HUES64 (cell line): ENCODE measurements at regions not wholly inside any gene's neighbourhood (a gene's known extent, or its start where the extent isn't known, plus 50 kb on each side); places are given as distances from the start of the nearest gene placed in this dataset.
"Not testable (repeated sequence)": the region's sequence is repeated elsewhere in the genome, so short reads cannot be mapped to it uniquely, and the experiment has no call there.

Experiments used
- H3K27ac ChIP-seq: 2 replicates; pipeline ENCODE4 v1.7.0; 2013; ENCODE audit warnings: low read depth, low read length, inconsistent platforms
- H3K27me3 ChIP-seq: 2 replicates; pipeline ENCODE4 v1.6.1; 2013; ENCODE audit warnings: mild to moderate bottlenecking, low read length; ENCODE audit not compliant: insufficient read depth
- H3K36me3 ChIP-seq: 2 replicates; pipeline ENCODE4 v1.6.1; 2013; ENCODE audit warnings: mild to moderate bottlenecking, low read length; ENCODE audit not compliant: insufficient read depth
- H3K4me1 ChIP-seq: 2 replicates; pipeline ENCODE4 v1.6.1; 2013; ENCODE audit warnings: mild to moderate bottlenecking, low read length, moderate library complexity; ENCODE audit not compliant: insufficient read depth
- H3K4me3 ChIP-seq: 2 replicates; pipeline ENCODE4 v1.5.1; 2013; ENCODE audit warnings: mild to moderate bottlenecking, low read length, moderate library complexity
- H3K9ac ChIP-seq: 2 replicates; pipeline ENCODE4 v1.6.1; 2013; ENCODE audit warnings: mild to moderate bottlenecking, low read depth, low read length
- H3K9me3 ChIP-seq: 2 replicates; pipeline ENCODE4 v1.6.1; 2013; ENCODE audit warnings: low read depth, low read length; ENCODE audit not compliant: insufficient read depth
- WGBS: fragments of 150-250, 120-280 bp; methylation state at CpG from one replicate; pipeline ENCODE4 v1.1.7; 2013; ENCODE audit warnings: missing lambda C conversion rate; 5-methylcytosine and 5-hydroxymethylcytosine counted together

DNA sequence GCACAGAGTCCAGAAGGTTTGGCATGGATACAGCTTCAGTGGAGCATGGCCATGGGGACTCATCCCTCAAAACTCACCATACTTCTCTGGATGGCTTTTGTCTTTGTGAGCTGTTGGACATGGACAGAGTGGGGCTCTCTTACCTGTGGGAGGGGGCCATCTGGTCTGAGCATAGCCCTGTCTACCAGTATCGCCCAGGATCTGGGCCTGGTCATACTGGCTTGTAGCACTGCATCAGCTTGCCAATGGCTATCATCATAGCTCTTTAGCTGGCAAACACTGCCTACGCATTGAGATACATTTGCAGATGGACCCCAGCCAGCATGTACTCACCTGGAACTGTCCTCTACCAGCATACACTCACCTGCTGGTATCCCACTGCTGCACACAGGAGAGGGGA, 975.2 kb upstream of the NOVA1 start:
- Histone ChIP-seq H3K9me3 (no peaks in the 10 kb centered on the region), H3K27ac (no peak overlapping the region), H3K4me1 (no peaks in the 10 kb centered on the region), H3K9ac (no peak overlapping the region), H3K27me3 (no peaks in the 10 kb centered on the region), H3K4me3 (no peak overlapping the region), H3K36me3 (no peaks in the 10 kb centered on the region)
- WGBS: 98% methylated on average over 2 of the region's 2 CpGs

DNA sequence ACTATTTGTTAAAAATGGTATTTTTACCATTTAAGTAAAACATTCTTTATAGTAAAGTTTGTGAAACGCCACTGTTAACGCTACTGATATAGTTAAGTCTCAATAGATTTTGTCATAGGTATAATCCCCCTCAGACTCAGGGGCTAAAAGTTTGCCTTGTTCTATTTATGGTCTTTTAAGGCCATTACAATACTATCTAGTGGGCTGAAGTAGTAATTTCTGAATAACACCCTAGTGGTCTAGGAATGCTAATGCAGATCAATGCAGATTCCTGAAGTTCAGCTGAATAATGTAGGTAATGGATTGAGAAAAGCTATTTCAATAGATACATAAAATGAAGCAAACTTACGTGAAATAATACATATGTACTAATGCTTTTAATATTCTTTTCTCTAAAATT, 989.3 kb upstream of the NOVA1 start:
- H3K9me3 ChIP-seq: no peaks in the 10 kb centered on the region
- H3K4me3 ChIP-seq: no peak overlapping the region
- no peaks in the 10 kb centered on the region for H3K36me3 ChIP-seq
- no peak overlapping the region for H3K27ac ChIP-seq
- peaks cover 6% of the 10 kb centered on the region; the same call in 1 of the 2 replicates for H3K4me1 ChIP-seq
- no peaks in the 10 kb centered on the region for H3K27me3 ChIP-seq
- no CpG with 5 or more reads among the region's 3 CpGs for WGBS
- no peak overlapping the region for H3K9ac ChIP-seq

DNA sequence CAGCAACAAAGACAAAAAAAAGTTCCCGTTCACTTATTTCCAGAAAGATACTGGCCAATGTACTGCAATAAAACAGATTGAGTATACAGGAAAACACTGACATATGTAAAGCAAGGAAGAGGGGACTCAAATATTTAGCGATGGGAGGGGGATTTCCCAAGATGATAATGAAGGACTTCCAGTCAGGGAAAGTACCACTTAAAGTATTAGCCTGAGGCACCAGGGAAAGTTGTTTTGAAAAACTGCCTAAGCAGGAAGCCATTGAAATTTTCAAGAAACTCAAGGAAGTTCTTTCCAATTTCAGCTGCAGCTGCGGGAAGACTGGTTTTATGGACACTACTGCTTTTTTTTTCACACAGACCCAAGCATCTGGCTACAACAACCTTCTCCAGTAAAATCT, 1007.4 kb upstream of the NOVA1 start:
- Histone ChIP-seq H3K36me3 (no peaks in the 10 kb centered on the region), H3K4me3 (no peak overlapping the region), H3K9me3 (no peaks in the 10 kb centered on the region), H3K27ac (peak overlapping the region; percentile 64), H3K27me3 (no peaks in the 10 kb centered on the region), H3K9ac (no peak overlapping the region), H3K4me1 (peaks cover 33% of the 10 kb centered on the region)
- WGBS: 54% methylated on average over 3 of the region's 3 CpGs

DNA sequence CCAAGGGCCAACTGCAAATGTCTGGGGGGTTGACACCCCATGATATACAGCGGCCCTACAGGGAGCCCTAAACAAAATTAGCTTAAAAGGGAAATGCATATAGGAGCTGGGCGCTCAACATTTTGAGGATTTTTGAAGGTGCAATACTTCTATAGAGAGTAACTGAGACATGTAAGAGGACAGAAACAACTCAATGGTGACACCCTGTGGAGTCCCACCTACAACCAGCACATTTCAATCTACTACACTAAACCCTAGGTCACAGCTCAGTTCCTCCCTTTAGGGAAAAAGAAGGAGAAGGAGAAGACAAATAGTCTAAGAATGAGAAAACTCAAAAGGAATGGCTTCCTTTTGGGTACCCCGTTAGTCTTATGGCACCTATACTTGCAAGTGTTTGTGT, 1010.5 kb upstream of the NOVA1 start:
- Histone ChIP-seq H3K27me3 (no peaks in the 10 kb centered on the region), H3K9ac (no peak overlapping the region), H3K4me3 (no peak overlapping the region), H3K36me3 (no peaks in the 10 kb centered on the region), H3K9me3 (no peaks in the 10 kb centered on the region), H3K27ac (no peak overlapping the region), H3K4me1 (peaks cover 39% of the 10 kb centered on the region)
- 91% methylated on average over 3 of the region's 3 CpGs for WGBS

DNA sequence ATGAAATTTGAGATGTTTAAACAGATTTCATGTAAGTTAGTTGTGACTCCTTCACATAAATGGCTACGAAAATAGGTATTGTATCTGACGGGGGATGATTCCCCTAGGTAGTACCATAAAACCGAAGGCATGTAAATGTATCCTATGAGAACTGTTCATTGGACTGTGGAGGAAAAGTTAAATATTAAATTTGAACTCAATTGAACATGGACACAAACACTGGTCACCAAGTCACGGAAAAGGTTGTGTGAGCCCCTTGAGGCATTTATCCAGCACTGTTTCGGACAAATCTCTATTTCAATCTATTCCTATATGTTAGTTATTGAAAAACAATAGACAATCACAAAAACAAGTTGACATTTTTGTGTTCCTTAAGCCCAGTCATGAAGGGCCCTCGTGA, 1014.3 kb upstream of the NOVA1 start:
- Histone ChIP-seq H3K4me3 (no peak overlapping the region), H3K36me3 (no peaks in the 10 kb centered on the region), H3K4me1 (peaks cover 39% of the 10 kb centered on the region), H3K9me3 (no peaks in the 10 kb centered on the region), H3K9ac (no peak overlapping the region), H3K27ac (no peak overlapping the region), H3K27me3 (no peaks in the 10 kb centered on the region)
- WGBS: 93% methylated on average over 6 of the region's 6 CpGs

DNA sequence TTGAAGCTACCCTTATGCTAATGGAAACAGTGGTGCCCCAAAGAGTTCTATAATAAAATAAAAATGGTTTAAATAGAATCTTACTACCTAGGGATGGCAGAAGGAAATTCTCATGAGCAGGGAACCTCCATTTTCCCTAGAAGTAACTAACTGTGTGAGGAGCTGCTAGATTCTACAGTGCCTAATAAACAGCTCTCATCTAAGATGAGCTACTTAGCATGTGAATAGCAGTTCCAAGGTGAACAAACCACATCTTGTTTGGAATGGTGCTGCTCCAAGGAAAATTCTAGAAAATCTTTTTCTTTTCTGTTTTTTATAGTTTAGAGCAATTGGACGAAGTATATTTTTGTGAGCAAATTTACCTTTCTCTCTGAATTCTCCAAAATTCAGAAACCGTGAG, 1015.3 kb upstream of the NOVA1 start:
- Histone ChIP-seq H3K9me3 (no peaks in the 10 kb centered on the region), H3K9ac (no peak overlapping the region), H3K4me3 (no peak overlapping the region), H3K4me1 (peaks cover 35% of the 10 kb centered on the region), H3K27me3 (no peaks in the 10 kb centered on the region), H3K27ac (no peak overlapping the region), H3K36me3 (no peaks in the 10 kb centered on the region)
- WGBS: no CpG with 5 or more reads among the region's 2 CpGs

DNA sequence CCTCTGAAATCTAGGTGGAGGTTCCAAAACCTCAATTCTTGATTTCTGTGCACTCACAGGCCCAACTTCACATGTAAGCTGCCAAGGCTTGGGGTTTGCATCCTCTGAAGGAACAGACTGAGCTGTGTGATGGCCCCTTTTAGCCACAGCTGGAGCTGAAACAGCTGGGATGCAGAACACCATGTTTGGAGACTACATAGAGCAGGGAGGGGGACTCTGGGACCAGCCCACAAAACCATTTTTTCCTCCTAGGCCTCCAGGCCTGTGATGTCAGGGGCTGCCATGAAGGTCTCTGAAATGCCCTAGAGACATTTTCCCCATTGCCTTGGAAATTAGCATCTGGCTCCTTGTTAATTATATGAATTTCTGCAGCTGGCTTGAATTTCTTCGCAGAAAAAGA, 1025.9 kb upstream of the NOVA1 start:
- Histone ChIP-seq H3K9me3 (peaks cover 49% of the 10 kb centered on the region), H3K9ac (no peak overlapping the region), H3K4me3 (no peak overlapping the region), H3K36me3 (peaks cover 8% of the 10 kb centered on the region; the same call in 1 of the 2 replicates), H3K4me1 (no peaks in the 10 kb centered on the region), H3K27me3 (no peaks in the 10 kb centered on the region), H3K27ac (no peak overlapping the region)
- 100% methylated on average over 1 of the region's 1 CpG for WGBS

DNA sequence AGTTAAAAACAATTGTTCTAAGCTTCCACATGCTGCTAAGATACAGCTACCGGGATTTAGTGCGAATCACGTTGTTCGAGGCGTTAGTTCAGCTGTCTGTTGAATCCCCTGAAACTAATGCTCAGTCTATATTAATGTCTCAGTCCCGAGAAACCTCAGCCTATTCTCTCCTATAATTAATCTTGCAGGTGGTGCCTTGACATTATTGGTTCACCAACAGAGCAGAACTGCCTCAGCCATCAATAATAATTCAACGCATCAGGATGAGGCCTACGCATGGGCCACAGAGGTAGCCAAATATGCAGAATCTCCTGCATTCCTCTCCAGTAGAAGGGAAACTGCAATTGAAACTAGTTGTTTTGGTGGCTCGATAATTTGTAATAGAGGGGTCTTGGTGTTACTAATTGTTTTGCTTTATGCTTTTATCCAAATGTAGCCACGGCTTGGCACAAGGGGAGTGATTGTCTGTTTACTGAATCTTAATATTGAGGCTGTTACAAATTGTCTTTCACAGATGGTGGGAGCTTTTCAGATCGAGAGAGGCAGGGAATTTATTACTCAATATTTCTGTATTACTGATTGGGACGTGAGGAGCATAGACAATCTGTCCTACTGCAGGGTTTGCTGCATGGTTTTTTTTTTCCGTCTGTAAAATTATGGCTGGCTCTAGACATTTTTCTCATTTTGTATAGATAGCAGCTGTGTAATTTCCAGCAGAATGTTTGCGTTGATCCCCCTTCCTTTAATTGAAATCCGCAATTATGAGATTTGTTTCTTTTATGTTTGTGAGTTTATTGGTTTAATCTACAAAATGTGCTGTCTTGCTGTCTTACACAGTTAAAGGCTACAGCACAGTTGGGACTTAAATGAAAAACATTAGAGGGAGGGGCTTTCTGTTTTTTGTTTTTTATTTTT, 1036.5 kb upstream of the NOVA1 start:
- 96% methylated on average over 15 of the region's 15 CpGs for WGBS
- Histone ChIP-seq H3K36me3 (no peaks in the 10 kb centered on the region), H3K4me1 (no peaks in the 10 kb centered on the region), H3K4me3 (no peak overlapping the region), H3K27me3 (no peaks in the 10 kb centered on the region), H3K9me3 (peaks cover 3% of the 10 kb centered on the region; the same call in 1 of the 2 replicates), H3K27ac (no peak overlapping the region), H3K9ac (no peak overlapping the region)

DNA sequence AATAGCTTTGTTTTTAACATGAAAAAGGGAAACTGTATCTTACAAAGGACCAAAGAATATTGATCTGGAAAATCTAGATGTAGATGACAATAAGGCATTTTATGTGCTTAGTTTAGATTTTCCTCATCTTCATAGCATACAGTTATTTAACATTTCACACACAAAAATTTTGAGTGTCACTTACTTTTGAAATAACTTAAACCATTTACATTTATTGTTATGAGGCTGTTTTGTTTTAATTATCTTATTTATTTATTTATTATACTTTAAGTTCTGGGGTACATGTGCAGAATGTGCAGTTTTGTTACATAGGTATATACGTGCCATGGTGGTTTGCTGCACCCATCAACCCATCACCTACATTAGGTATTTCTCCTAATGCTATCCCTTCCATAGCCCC, 1042.9 kb upstream of the NOVA1 start:
- not testable (repeated sequence) for H3K27ac ChIP-seq, H3K4me1 ChIP-seq, H3K36me3 ChIP-seq, H3K4me3 ChIP-seq, H3K27me3 ChIP-seq, H3K9ac ChIP-seq
- peaks cover 11% of the 10 kb centered on the region; the same call in 1 of the 2 replicates for H3K9me3 ChIP-seq
- WGBS: 100% methylated on average over 1 of the region's 1 CpG

DNA sequence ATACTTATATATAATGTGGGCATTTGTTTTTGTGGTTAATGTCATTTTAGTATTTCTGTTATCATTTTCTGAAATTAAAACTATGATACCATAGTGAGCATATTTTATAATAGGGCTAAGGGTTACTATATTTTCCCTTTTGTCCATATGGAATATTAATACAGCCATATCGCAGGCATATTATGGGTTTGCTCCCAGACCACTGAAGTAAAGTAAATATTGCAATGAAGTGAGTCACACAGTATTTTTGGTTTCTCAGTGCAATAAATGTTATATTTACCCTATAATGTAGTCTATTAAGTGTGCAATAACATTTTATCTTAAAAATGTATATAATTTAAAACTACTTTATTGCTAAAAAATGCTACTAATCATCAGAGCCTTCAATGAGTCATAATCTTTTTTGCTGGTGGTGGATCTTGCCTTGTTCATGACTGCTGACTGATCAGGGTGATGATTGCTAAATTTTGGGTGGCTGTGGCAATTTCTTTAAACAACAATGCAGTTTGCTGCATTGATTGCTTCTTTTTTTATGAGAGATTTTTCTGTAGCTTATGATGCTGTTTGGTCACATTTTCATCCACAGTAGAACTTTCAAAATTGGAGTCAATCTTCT, 1044.5 kb upstream of the NOVA1 start:
- Histone ChIP-seq H3K9ac (no peak overlapping the region), H3K27ac (no peak overlapping the region), H3K36me3 (no peaks in the 10 kb centered on the region), H3K4me3 (no peak overlapping the region), H3K27me3 (no peaks in the 10 kb centered on the region), H3K9me3 (peaks cover 11% of the 10 kb centered on the region; the same call in 1 of the 2 replicates), H3K4me1 (no peaks in the 10 kb centered on the region)
- WGBS: no CpG with 5 or more reads among the region's 1 CpG

DNA sequence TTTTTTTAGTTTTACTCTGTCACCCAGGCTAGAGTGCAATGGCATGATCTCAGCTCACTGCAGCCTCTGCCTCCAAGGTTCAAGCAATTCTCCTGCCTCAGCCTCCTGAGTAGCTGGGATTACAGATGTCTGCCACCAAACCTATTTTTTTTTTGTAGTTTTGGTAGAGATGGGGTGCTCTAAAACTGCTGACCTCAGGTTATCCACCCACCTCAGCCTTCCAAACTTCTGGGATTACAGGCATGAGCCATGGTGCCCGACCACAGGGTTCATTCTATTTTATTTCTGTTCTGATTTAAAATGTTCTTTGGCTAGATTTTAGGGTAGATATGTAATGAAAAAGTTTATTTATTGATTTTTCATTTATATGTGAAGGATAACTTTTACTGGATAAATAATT, 1062.8 kb upstream of the NOVA1 start:
- H3K27me3 ChIP-seq: no peaks in the 10 kb centered on the region
- no peak overlapping the region for H3K27ac ChIP-seq
- H3K4me1 ChIP-seq: no peaks in the 10 kb centered on the region
- WGBS: 92% methylated on average over 1 of the region's 1 CpG
- H3K4me3 ChIP-seq: no peak overlapping the region
- H3K36me3 ChIP-seq: no peaks in the 10 kb centered on the region
- H3K9ac ChIP-seq: no peak overlapping the region
- H3K9me3 ChIP-seq: peaks cover 31% of the 10 kb centered on the region
